PC-9 (cell line): ENCODE measurements at regions not wholly inside any gene's neighbourhood (a gene's known extent, or its start where the extent isn't known, plus 50 kb on each side); places are given as distances from the start of the nearest gene placed in this dataset.

ENCODE experiments used
- BruUV-seq: library from RNA; stranded (reverse); fragments of 400-500 nt; replicated peaks from 2 replicates; lab custom pipeline; 2021; lab: Mats Ljungman, UMichigan
- CTCF ChIA-PET: fragments of 300-600 bp; sonication (Branson Sonifier 250); formaldehyde crosslinking; loops from one replicate; lab custom pipeline; 2022; ENCODE audit warnings: antibody characterized with exemption; lab: Charles Lee
- POLR2A ChIA-PET: fragments of 300-600 bp; sonication (Branson Sonifier 250); formaldehyde crosslinking; loops from one replicate; lab custom pipeline; 2022; ENCODE audit warnings: antibody characterized with exemption; ENCODE audit not compliant: unreplicated experiment; lab: Charles Lee
- DNase-seq, 2 experiments: peaks; one replicate each; pipeline versions ENCODE4 v3.0.0 to v3.0.0-alpha.2; 2015 to 2022; ENCODE audit warnings: mixed read lengths in 1 of 2
- H2AFZ ChIP-seq: fragments of 200-600 bp; sonication (generic); 2 replicates; pipeline ENCODE4 v1.8.1; 2017; ENCODE audit warnings: antibody characterized with exemption
- H3F3A ChIP-seq: fragments of 200-600 bp; sonication (generic); 2 replicates; pipeline ENCODE4 v1.8.1; 2017; ENCODE audit warnings: antibody characterized with exemption, mild to moderate bottlenecking, low read depth; ENCODE audit not compliant: insufficient read depth
- H3K27ac ChIP-seq: fragments of 200-600 bp; sonication (generic); 2 replicates; pipeline ENCODE4 v1.6.1; 2016; ENCODE audit warnings: mixed run types
- H3K27me3 ChIP-seq: fragments of 200-600 bp; sonication (generic); 2 replicates; pipeline ENCODE4 v1.6.1; 2016; ENCODE audit warnings: low read depth, mixed run types; ENCODE audit not compliant: insufficient read depth
- H3K36me3 ChIP-seq: fragments of 200-600 bp; sonication (generic); 2 replicates; pipeline ENCODE4 v1.6.1; 2016; ENCODE audit warnings: low read depth, mixed run types
- H3K4me1 ChIP-seq: fragments of 200-600 bp; sonication (generic); replicated peaks from 2 replicates; pipeline ENCODE4 v1.6.1; 2016; ENCODE audit warnings: mixed run types; ENCODE audit not compliant: insufficient read depth
- H3K4me2 ChIP-seq: fragments of 200-600 bp; sonication (generic); 2 replicates; pipeline ENCODE4 v1.6.1; 2017; ENCODE audit warnings: mixed run types
- H3K4me3 ChIP-seq: fragments of 200-600 bp; sonication (generic); 2 replicates; pipeline ENCODE4 v1.6.1; 2016; ENCODE audit warnings: mixed run types
- H3K79me2 ChIP-seq: fragments of 200-600 bp; sonication (generic); 2 replicates; pipeline ENCODE4 v1.6.1; 2017; ENCODE audit warnings: low read depth, mixed run types
- H3K9me2 ChIP-seq: fragments of 200-600 bp; sonication (generic); 2 replicates; pipeline ENCODE4 v1.8.1; 2017; ENCODE audit warnings: mild to moderate bottlenecking; ENCODE audit not compliant: insufficient read depth
- H3K9me3 ChIP-seq: fragments of 200-600 bp; sonication (generic); 2 replicates; pipeline ENCODE4 v1.8.1; 2016; ENCODE audit warnings: low read depth; ENCODE audit not compliant: insufficient read depth
- H4K20me1 ChIP-seq: fragments of 200-600 bp; sonication (generic); 2 replicates; pipeline ENCODE4 v1.8.1; 2017; ENCODE audit not compliant: insufficient read depth
- EZH2 ChIP-seq: fragments of 200-600 bp; sonication (generic); IDR thresholded peaks from 2 replicates; pipeline ENCODE4 v1.8.0; 2017; ENCODE audit warnings: antibody characterized with exemption, low read depth
- intact Hi-C: fragments of 100-400 bp; cut with micrococcal nuclease; formaldehyde crosslinking; loops from one replicate; pipeline ENCODE4 v1.10.0; 2022; ENCODE audit not compliant: unreplicated experiment
- TF ChIP-seq, protein P1 (sequence below): fragments of 200-600 bp; sonication (generic); conservative IDR thresholded peaks from 2 replicates; pipeline ENCODE4 v1.6.1; 2017; ENCODE audit warnings: mixed run types, antibody characterized with exemption, mild to moderate bottlenecking, moderate library complexity

DNA sequence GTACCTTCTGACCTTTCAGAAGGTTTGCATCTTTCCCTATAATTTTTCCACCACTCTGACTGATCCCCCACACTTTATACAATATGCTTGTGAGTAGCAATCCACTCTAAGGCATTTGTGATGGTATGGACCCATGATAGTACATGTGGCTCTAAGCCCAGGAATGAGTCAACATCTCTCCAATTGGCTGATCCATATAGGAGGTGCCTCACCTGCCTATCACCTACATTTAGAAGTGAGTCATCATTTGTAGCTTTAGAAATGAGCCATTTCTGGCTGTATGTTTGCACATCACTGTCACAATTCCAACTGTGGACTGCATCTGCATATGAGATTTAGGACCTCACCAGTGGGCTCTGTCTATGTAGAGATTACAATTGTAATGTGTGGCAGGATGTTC, 133.1 kb upstream of the ZNF91 start:
- 0 out of 2 replicates have a peak overlapping the region, but pooled peaks have one; percentile 5 for H3K4me2 ChIP-seq
- peak in 1 of 2 experiments; percentile 80 for DNase-seq
- H3K9me2 ChIP-seq: no peaks in the 10 kb centered on the region
- ChIA-PET CTCF (no interaction called here), POLR2A (no interaction called here)
- peaks cover 40% of the 10 kb centered on the region for H3K9me3 ChIP-seq
- no TSS peak for BruUV-seq
- H2AFZ ChIP-seq: no peak overlapping the region
- H4K20me1 ChIP-seq: no peaks in the 10 kb centered on the region
- intact Hi-C loops: no loop called here
- H3K4me1 ChIP-seq: peaks cover 24% of the 10 kb centered on the region
- peaks cover 6% of the 10 kb centered on the region; the same call in 1 of the 2 replicates for H3F3A ChIP-seq
- H3K27me3 ChIP-seq: no peaks in the 10 kb centered on the region
- no peak overlapping the region for H3K27ac ChIP-seq
- no peak for TF ChIP-seq EZH2
- TF ChIP-seq, protein P1, sequence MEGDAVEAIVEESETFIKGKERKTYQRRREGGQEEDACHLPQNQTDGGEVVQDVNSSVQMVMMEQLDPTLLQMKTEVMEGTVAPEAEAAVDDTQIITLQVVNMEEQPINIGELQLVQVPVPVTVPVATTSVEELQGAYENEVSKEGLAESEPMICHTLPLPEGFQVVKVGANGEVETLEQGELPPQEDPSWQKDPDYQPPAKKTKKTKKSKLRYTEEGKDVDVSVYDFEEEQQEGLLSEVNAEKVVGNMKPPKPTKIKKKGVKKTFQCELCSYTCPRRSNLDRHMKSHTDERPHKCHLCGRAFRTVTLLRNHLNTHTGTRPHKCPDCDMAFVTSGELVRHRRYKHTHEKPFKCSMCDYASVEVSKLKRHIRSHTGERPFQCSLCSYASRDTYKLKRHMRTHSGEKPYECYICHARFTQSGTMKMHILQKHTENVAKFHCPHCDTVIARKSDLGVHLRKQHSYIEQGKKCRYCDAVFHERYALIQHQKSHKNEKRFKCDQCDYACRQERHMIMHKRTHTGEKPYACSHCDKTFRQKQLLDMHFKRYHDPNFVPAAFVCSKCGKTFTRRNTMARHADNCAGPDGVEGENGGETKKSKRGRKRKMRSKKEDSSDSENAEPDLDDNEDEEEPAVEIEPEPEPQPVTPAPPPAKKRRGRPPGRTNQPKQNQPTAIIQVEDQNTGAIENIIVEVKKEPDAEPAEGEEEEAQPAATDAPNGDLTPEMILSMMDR: no peak
- 0 out of 2 replicates have a peak overlapping the region, but pooled peaks have one; percentile 8 for H3K4me3 ChIP-seq
- H3K36me3 ChIP-seq: no peaks in the 10 kb centered on the region
- no peaks in the 10 kb centered on the region for H3K79me2 ChIP-seq

DNA sequence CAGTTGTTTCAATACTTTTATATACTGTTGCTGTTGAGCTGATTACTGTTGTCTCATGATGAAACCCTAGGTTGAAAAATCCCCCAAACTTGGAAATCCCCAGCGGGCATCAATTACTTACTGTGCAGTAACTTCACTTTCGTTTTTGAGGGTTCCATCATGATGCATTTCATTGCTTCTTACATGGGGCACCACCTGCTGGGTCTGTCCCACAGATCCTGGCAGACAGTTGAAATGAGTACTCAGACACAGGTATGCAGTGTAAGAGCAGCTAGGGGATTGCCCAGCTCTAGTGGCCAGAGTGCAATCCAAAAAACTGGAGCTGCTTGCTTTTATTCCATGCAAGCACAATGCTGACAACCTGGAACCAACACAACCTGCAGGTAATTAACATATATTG, 132.5 kb upstream of the ZNF91 start:
- H4K20me1 ChIP-seq: no peaks in the 10 kb centered on the region
- ChIA-PET CTCF (no interaction called here), POLR2A (no interaction called here)
- no peaks in the 10 kb centered on the region for H3K79me2 ChIP-seq
- H3K27me3 ChIP-seq: no peaks in the 10 kb centered on the region
- no peaks in the 10 kb centered on the region for H3K36me3 ChIP-seq
- DNase-seq: peak in 1 of 2 experiments; percentile 34
- no peak overlapping the region for H2AFZ ChIP-seq
- H3K9me2 ChIP-seq: no peaks in the 10 kb centered on the region
- BruUV-seq: no TSS peak
- peaks cover 6% of the 10 kb centered on the region; the same call in 1 of the 2 replicates for H3F3A ChIP-seq
- intact Hi-C loops: no loop called here
- H3K4me3 ChIP-seq: no peak overlapping the region
- TF ChIP-seq EZH2: no peak
- TF ChIP-seq, protein P1: no peak
- H3K27ac ChIP-seq: no peak overlapping the region
- H3K4me1 ChIP-seq: peaks cover 25% of the 10 kb centered on the region
- H3K4me2 ChIP-seq: no peak overlapping the region
- H3K9me3 ChIP-seq: peaks cover 40% of the 10 kb centered on the region

DNA sequence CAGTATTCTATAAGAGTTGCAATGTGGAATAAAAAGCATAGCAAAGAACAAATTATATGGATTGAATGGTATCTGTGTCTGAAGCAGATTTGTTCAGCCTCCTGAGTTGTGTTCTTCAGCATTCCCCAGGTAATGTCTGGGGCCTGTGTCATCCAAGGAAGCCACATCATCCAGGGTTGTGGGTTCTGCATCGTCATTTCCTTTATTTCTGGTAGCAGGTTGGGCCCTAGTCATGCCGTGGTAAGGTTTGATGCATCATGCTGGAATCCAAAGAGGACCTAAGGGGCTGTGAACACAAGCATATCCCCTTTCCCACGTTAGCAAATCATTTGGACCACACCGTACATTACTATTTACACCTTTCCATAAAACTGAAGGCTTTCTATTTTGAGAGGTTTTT, 131.0 kb upstream of the ZNF91 start:
- Histone ChIP-seq H3K4me3 (no peak overlapping the region), H3K27ac (0 out of 2 replicates have a peak overlapping the region, but pooled peaks have one; percentile 27), H3K4me1 (peaks cover 31% of the 10 kb centered on the region), H2AFZ (no peak overlapping the region), H3K9me2 (no peaks in the 10 kb centered on the region), H3F3A (peaks cover 16% of the 10 kb centered on the region; the same call in 1 of the 2 replicates), H3K79me2 (no peaks in the 10 kb centered on the region), H3K27me3 (no peaks in the 10 kb centered on the region), H3K9me3 (peaks cover 50% of the 10 kb centered on the region), H4K20me1 (no peaks in the 10 kb centered on the region), H3K4me2 (no peak overlapping the region), H3K36me3 (no peaks in the 10 kb centered on the region)
- TF ChIP-seq EZH2: no peak
- TF ChIP-seq, protein P1: no peak
- POLR2A ChIA-PET: no interaction called here
- DNase-seq: peak in 1 of 2 experiments; percentile 35
- intact Hi-C loops: no loop called here
- no TSS peak for BruUV-seq
- CTCF ChIA-PET: no interaction called here
